Colonic mucosa (tissue), 4 donors: ENCODE measurements at regions not wholly inside any gene's neighbourhood (a gene's known extent, or its start where the extent isn't known, plus 50 kb on each side); places are given as distances from the start of the nearest gene placed in this dataset.

Experiments
- DNase-seq: peaks from one replicate; pipeline ENCODE4 v3.0.0-alpha.2; 2020
- H3K27ac ChIP-seq: fragments of 200-600 bp; one replicate; pipeline ENCODE4 v1.8.0; 2021
- H3K27me3 ChIP-seq: fragments of 200-600 bp; one replicate; pipeline ENCODE4 v1.8.0; 2021
- H3K36me3 ChIP-seq: fragments of 200-600 bp; one replicate; pipeline ENCODE4 v1.8.0; 2021
- H3K4me1 ChIP-seq: fragments of 200-600 bp; one replicate; pipeline ENCODE4 v1.8.0; 2021; ENCODE audit warnings: mild to moderate bottlenecking
- H3K4me3 ChIP-seq: fragments of 200-600 bp; one replicate; pipeline ENCODE4 v1.8.0; 2021
- H3K9ac ChIP-seq, 2 donors: one replicate each; pipeline ENCODE4 v1.7.0; 2013; ENCODE audit warnings: control low read depth in 2 of 2, low read depth in 2 of 2, low read length in 2 of 2
- H3K9me3 ChIP-seq: fragments of 200-600 bp; one replicate; pipeline ENCODE4 v1.8.0; 2021
- intact Hi-C: fragments of 100-400 bp; cut with DNase I; formaldehyde crosslinking; loops from one replicate; pipeline ENCODE4 v1.14.1; 2022
- TF ChIP-seq, protein P1 (sequence below): fragments of 200-600 bp; IDR thresholded peaks from one replicate; pipeline ENCODE4 v1.8.0; 2022; ENCODE audit warnings: antibody characterized with exemption, mild to moderate bottlenecking
- donor health status: healthy.
- donor health status: DM: no; HTN: no; CAD: no.
- donor health status: DM: no; HTN: no; CAD: no.

DNA sequence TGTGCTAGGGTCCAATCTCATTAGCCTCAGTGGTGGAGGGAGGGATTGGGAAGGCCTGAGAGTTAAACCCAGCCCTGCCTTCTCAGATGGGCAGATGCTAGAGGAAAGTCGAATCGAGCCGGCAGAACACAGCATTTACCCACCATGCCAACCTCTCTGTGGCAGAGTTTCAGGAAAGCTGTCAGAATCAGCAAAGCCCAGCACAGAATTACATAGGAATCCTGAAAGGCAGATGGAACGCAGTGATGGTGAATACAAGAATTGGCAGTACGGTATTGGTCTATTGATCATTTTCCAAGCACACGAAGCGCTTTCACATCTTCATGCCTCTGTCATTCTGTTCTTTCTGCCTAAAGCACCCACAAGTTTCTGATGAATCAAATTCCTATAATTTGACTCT, 417.7 kb upstream of the RBMS3 start:
- TF ChIP-seq, protein P1, sequence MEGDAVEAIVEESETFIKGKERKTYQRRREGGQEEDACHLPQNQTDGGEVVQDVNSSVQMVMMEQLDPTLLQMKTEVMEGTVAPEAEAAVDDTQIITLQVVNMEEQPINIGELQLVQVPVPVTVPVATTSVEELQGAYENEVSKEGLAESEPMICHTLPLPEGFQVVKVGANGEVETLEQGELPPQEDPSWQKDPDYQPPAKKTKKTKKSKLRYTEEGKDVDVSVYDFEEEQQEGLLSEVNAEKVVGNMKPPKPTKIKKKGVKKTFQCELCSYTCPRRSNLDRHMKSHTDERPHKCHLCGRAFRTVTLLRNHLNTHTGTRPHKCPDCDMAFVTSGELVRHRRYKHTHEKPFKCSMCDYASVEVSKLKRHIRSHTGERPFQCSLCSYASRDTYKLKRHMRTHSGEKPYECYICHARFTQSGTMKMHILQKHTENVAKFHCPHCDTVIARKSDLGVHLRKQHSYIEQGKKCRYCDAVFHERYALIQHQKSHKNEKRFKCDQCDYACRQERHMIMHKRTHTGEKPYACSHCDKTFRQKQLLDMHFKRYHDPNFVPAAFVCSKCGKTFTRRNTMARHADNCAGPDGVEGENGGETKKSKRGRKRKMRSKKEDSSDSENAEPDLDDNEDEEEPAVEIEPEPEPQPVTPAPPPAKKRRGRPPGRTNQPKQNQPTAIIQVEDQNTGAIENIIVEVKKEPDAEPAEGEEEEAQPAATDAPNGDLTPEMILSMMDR: no peak
- no peak overlapping the region for H3K4me3 ChIP-seq
- H3K36me3 ChIP-seq: no peaks in the 10 kb centered on the region
- intact Hi-C loops: no loop called here
- no peaks in the 10 kb centered on the region for H3K9me3 ChIP-seq
- no peak overlapping the region for H3K27ac ChIP-seq
- H3K9ac ChIP-seq: no peak overlapping the region
- no peaks in the 10 kb centered on the region for H3K4me1 ChIP-seq
- DNase-seq: no peak
- no peaks in the 10 kb centered on the region for H3K27me3 ChIP-seq

DNA sequence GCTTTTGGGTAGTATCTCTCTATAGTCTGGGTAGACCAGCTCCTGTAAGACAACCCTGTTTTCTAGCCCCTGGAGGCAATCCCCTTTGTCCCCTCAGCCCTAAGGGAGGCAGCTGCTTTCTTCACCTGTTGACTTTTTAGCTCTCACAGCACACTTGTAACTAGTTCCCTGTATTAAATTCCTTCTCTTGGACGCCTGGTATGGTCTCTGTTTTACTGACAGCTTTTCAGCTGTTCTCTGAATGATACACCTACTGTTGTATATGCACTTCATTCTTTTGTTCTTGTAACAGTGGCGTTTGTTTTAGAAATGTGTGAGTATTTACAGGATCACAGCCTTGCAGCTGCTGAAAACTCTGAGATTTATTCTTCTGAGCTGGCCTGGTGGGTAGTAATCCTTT, 413.0 kb upstream of the RBMS3 start:
- Histone ChIP-seq H3K4me3 (no peak overlapping the region), H3K9me3 (no peaks in the 10 kb centered on the region), H3K27me3 (no peaks in the 10 kb centered on the region), H3K36me3 (no peaks in the 10 kb centered on the region), H3K9ac (no peak overlapping the region), H3K27ac (no peak overlapping the region), H3K4me1 (no peaks in the 10 kb centered on the region)
- no peak for DNase-seq
- TF ChIP-seq, protein P1: no peak
- intact Hi-C loops: no loop called here

DNA sequence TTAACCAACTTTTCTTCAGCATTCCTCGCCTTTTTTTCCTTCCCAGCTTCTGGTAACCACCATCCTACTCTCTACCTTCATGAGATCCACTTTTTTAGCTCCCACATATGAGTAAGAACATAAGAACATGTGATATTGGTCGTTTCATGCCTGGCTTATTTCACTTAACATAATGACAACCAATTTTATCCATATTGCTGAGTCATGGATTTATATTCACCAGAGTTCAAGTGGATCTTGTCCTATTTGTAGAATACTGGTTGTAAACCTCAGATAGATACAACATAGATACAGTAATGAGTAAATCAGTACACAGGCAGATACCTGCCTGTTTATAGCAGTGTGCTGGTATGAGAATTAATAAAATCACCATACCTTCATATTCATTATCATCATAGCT, 412.0 kb upstream of the RBMS3 start:
- no peak overlapping the region for H3K27ac ChIP-seq
- H3K4me3 ChIP-seq: no peak overlapping the region
- DNase-seq: no peak
- H3K9ac ChIP-seq: no peak overlapping the region
- no peaks in the 10 kb centered on the region for H3K9me3 ChIP-seq
- H3K27me3 ChIP-seq: no peaks in the 10 kb centered on the region
- TF ChIP-seq, protein P1: no peak
- H3K36me3 ChIP-seq: no peaks in the 10 kb centered on the region
- intact Hi-C loops: no loop called here
- no peaks in the 10 kb centered on the region for H3K4me1 ChIP-seq

DNA sequence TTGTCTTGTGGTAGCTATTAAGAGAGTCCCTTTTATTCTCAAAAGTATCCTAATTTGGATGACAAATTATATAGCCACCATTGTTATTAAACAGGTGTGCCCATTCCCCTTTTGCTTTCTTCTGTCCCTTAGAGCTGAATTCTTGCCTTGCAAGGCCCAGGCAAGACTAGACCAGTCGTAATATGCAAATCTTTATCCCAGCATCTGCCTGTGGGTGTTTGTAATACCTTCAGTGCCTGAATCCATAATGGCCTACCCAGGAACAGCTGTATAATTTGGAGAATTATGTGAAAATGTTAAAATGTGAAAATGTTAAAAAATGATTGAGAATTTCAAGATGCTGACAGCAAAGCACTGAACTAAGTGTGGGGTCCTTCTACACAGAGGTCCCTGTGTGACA, 403.0 kb upstream of the RBMS3 start:
- no peak overlapping the region for H3K27ac ChIP-seq
- no peak for DNase-seq
- H3K9ac ChIP-seq: no peak overlapping the region
- no peaks in the 10 kb centered on the region for H3K4me1 ChIP-seq
- intact Hi-C loops: no loop called here
- H3K27me3 ChIP-seq: no peaks in the 10 kb centered on the region
- H3K36me3 ChIP-seq: no peaks in the 10 kb centered on the region
- TF ChIP-seq, protein P1: no peak
- H3K4me3 ChIP-seq: no peak overlapping the region
- H3K9me3 ChIP-seq: no peaks in the 10 kb centered on the region

DNA sequence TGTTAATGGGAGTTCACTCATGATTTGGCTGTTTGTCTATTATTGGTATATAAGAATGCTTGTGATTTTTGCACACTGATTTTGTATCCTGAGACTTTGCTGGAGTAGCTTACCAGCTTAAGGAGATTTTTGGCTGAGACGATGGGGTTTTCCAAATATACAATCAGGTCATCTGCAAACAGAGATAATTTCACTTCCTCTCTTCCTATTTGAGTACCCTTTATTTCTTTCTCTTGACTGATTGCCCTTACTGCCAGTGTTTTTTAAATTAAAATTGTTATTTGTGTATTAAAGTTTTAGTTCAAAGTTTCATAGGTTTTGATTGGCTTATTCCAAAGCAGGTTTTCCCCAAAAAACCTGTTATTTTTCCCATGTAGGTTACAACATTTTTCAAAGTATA, 390.5 kb upstream of the RBMS3 start:
- H3K27me3 ChIP-seq: no peaks in the 10 kb centered on the region
- H3K36me3 ChIP-seq: no peaks in the 10 kb centered on the region
- no peaks in the 10 kb centered on the region for H3K4me1 ChIP-seq
- TF ChIP-seq, protein P1: no peak
- H3K4me3 ChIP-seq: no peak overlapping the region
- intact Hi-C loops: no loop called here
- DNase-seq: no peak
- H3K27ac ChIP-seq: no peak overlapping the region
- H3K9me3 ChIP-seq: no peaks in the 10 kb centered on the region
- H3K9ac ChIP-seq: no peak overlapping the region

DNA sequence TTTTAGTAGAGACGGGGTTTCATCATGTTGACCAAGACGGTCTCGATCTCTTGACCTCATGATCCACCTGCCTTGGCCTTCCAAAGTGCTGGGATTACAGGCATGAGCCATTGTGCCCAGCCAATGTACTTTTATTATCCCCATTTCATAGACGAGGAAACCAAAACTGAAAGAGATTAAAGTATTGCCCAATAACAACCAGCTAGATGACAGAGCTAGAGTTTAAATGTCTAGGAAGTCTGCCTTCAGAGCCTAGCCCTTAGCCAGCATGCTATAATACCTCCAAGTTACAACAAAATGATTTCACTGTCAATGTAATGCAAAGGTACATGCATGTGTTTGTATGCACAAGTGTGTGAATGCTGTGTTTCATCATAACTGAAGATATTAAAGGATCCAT, 389.4 kb upstream of the RBMS3 start:
- H3K27ac ChIP-seq: no peak overlapping the region
- no peak overlapping the region for H3K4me3 ChIP-seq
- TF ChIP-seq, protein P1: no peak
- intact Hi-C loops: no loop called here
- no peak for DNase-seq
- no peaks in the 10 kb centered on the region for H3K9me3 ChIP-seq
- H3K36me3 ChIP-seq: no peaks in the 10 kb centered on the region
- no peaks in the 10 kb centered on the region for H3K27me3 ChIP-seq
- H3K9ac ChIP-seq: no peak overlapping the region
- no peaks in the 10 kb centered on the region for H3K4me1 ChIP-seq
